ENCODE measurements at regions not wholly inside any gene's neighbourhood (a gene's known extent, or its start where the extent isn't known, plus 50 kb on each side); places are given as distances from the start of the nearest gene placed in this dataset.

DNA sequence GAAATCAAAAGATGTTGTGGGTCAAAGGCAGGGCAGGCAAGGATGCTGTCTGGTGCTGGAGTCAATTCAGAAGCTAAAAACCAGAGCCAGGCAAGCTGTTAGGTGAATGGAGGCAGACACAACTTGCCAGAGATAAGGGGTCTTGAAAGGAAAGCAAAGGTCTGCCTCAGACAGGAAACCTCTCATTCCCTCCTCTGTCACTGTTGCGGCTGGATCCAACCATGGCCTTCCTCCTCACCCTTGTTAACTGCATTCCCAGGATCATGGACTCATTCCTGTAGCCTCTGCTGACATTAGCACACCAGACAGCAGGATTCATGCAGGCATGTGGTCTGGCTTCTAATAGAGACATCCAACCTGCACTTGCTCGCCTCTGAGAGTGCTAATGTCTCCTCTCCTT is 186.7 kb upstream of the HS3ST3A1 start:
- Histone ChIP-seq H3K36me3 (replicated peaks; ENCODE audit: insufficient read depth, low read length) (no peaks in the 10 kb centered on the region), H3K4me2 (ENCODE audit: low read depth, low read length) (no peak overlapping the region), H3K4me1 (ENCODE audit: low read length) (no peaks in the 10 kb centered on the region), H3K79me2 (ENCODE audit: low read length) (no peaks in the 10 kb centered on the region), H3K9me3 (replicated peaks; ENCODE audit: insufficient read depth, low read length) (no peaks in the 10 kb centered on the region), H3K27ac (ENCODE audit: low read length) (no peak overlapping the region), H2AFZ (ENCODE audit: low read length) (no peak overlapping the region), H4K20me1 (ENCODE audit: insufficient read depth, low read length) (no peaks in the 10 kb centered on the region), H3K27me3 (replicated peaks; ENCODE audit: insufficient read depth, low read length) (no peaks in the 10 kb centered on the region), H3F3A (ENCODE audit: insufficient read depth, low read length) (no peaks in the 10 kb centered on the region), H3K4me3 (ENCODE audit: low read length) (no peak overlapping the region), H3K9ac (ENCODE audit: low read length) (no peak overlapping the region), H3K9me2 (replicated peaks; ENCODE audit: insufficient read depth, low read length) (no peaks in the 10 kb centered on the region)
- TF ChIP-seq, protein P1, sequence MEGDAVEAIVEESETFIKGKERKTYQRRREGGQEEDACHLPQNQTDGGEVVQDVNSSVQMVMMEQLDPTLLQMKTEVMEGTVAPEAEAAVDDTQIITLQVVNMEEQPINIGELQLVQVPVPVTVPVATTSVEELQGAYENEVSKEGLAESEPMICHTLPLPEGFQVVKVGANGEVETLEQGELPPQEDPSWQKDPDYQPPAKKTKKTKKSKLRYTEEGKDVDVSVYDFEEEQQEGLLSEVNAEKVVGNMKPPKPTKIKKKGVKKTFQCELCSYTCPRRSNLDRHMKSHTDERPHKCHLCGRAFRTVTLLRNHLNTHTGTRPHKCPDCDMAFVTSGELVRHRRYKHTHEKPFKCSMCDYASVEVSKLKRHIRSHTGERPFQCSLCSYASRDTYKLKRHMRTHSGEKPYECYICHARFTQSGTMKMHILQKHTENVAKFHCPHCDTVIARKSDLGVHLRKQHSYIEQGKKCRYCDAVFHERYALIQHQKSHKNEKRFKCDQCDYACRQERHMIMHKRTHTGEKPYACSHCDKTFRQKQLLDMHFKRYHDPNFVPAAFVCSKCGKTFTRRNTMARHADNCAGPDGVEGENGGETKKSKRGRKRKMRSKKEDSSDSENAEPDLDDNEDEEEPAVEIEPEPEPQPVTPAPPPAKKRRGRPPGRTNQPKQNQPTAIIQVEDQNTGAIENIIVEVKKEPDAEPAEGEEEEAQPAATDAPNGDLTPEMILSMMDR (IDR thresholded peaks at IDR 0.05; ENCODE audit: low read length) = no peak
- DNase-seq = no peak

DNA sequence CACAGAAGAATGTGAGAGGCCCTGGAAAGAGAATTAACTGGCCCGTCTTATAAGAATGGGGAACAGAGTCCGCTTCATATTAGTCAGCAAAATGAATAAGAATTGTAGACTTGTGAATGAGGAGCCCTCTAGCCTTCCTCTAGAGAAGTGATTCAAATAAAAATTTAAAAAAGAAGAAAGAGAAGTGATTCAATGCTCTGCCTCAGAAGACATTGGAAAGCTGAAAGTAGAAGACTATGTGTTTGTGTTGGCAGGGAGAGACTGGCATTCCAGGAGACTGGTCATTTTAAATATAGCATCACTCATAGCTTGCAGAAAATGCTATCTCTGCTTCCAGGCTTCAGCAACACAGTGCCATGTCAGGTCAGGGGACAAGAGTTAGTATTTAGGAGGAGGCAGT is 190.6 kb upstream of the HS3ST3A1 start:
- Histone ChIP-seq H3K4me2 (ENCODE audit: low read depth, low read length) (no peak overlapping the region), H2AFZ (ENCODE audit: low read length) (no peak overlapping the region), H3K27ac (ENCODE audit: low read length) (no peak overlapping the region), H3K4me3 (ENCODE audit: low read length) (no peak overlapping the region), H4K20me1 (ENCODE audit: insufficient read depth, low read length) (no peaks in the 10 kb centered on the region), H3K4me1 (ENCODE audit: low read length) (no peaks in the 10 kb centered on the region), H3K36me3 (replicated peaks; ENCODE audit: insufficient read depth, low read length) (no peaks in the 10 kb centered on the region), H3K9ac (ENCODE audit: low read length) (no peak overlapping the region), H3K9me2 (replicated peaks; ENCODE audit: insufficient read depth, low read length) (no peaks in the 10 kb centered on the region), H3K27me3 (replicated peaks; ENCODE audit: insufficient read depth, low read length) (no peaks in the 10 kb centered on the region), H3F3A (ENCODE audit: insufficient read depth, low read length) (no peaks in the 10 kb centered on the region), H3K79me2 (ENCODE audit: low read length) (no peaks in the 10 kb centered on the region), H3K9me3 (replicated peaks; ENCODE audit: insufficient read depth, low read length) (no peaks in the 10 kb centered on the region)
- TF ChIP-seq, protein P1 (IDR thresholded peaks at IDR 0.05; ENCODE audit: low read length) = no peak
- no peak for TF ChIP-seq EZH2 (optimal IDR thresholded peaks at IDR 0.05; ENCODE audit: low read depth, low read length)
- no peak for TF ChIP-seq EZH2phosphoT487 (IDR thresholded peaks at IDR 0.05; ENCODE audit: low read length)
- DNase-seq = no peak

GRCh38 chr17:13793951-13794350 is 192.2 kb upstream of the HS3ST3A1 start:
- no peak overlapping the region for H3K9ac ChIP-seq (ENCODE audit: low read length)
- DNase-seq = no peak
- no peaks in the 10 kb centered on the region for H3K9me2 ChIP-seq (replicated peaks; ENCODE audit: insufficient read depth, low read length)
- no peak overlapping the region for H3K4me3 ChIP-seq (ENCODE audit: low read length)
- H3K9me3 ChIP-seq (replicated peaks; ENCODE audit: insufficient read depth, low read length) = no peaks in the 10 kb centered on the region
- no peaks in the 10 kb centered on the region for H3F3A ChIP-seq (ENCODE audit: insufficient read depth, low read length)
- TF ChIP-seq, protein P1 (IDR thresholded peaks at IDR 0.05; ENCODE audit: low read length) = no peak
- no peak for TF ChIP-seq EZH2phosphoT487 (IDR thresholded peaks at IDR 0.05; ENCODE audit: low read length)
- H3K79me2 ChIP-seq (ENCODE audit: low read length) = no peaks in the 10 kb centered on the region
- no peak overlapping the region for H3K4me2 ChIP-seq (ENCODE audit: low read depth, low read length)
- no peaks in the 10 kb centered on the region for H3K36me3 ChIP-seq (replicated peaks; ENCODE audit: insufficient read depth, low read length)
- H3K27ac ChIP-seq (ENCODE audit: low read length) = no peak overlapping the region
- no peaks in the 10 kb centered on the region for H3K4me1 ChIP-seq (ENCODE audit: low read length)
- H2AFZ ChIP-seq (ENCODE audit: low read length) = no peak overlapping the region
- no peaks in the 10 kb centered on the region for H4K20me1 ChIP-seq (ENCODE audit: insufficient read depth, low read length)
- no peaks in the 10 kb centered on the region for H3K27me3 ChIP-seq (replicated peaks; ENCODE audit: insufficient read depth, low read length)

- no peak for DNase-seq
- H3K36me3 ChIP-seq (replicated peaks; ENCODE audit: insufficient read depth, low read length) = no peaks in the 10 kb centered on the region
- H3K27ac ChIP-seq (ENCODE audit: low read length) = no peak overlapping the region
- no peaks in the 10 kb centered on the region for H3F3A ChIP-seq (ENCODE audit: insufficient read depth, low read length)
- no peak overlapping the region for H3K4me2 ChIP-seq (ENCODE audit: low read depth, low read length)
- no peaks in the 10 kb centered on the region for H3K27me3 ChIP-seq (replicated peaks; ENCODE audit: insufficient read depth, low read length)
- H3K4me1 ChIP-seq (ENCODE audit: low read length) = no peaks in the 10 kb centered on the region
- H4K20me1 ChIP-seq (ENCODE audit: insufficient read depth, low read length) = no peaks in the 10 kb centered on the region
- no peaks in the 10 kb centered on the region for H3K9me2 ChIP-seq (replicated peaks; ENCODE audit: insufficient read depth, low read length)
- no peak overlapping the region for H3K4me3 ChIP-seq (ENCODE audit: low read length)
- H3K9me3 ChIP-seq (replicated peaks; ENCODE audit: insufficient read depth, low read length) = no peaks in the 10 kb centered on the region
- TF ChIP-seq EZH2 (optimal IDR thresholded peaks at IDR 0.05; ENCODE audit: low read depth, low read length) = no peak
- no peak for TF ChIP-seq EZH2phosphoT487 (IDR thresholded peaks at IDR 0.05; ENCODE audit: low read length)
- TF ChIP-seq, protein P1 (IDR thresholded peaks at IDR 0.05; ENCODE audit: low read length) = no peak
- no peaks in the 10 kb centered on the region for H3K79me2 ChIP-seq (ENCODE audit: low read length)
- H2AFZ ChIP-seq (ENCODE audit: low read length) = no peak overlapping the region
- no peak overlapping the region for H3K9ac ChIP-seq (ENCODE audit: low read length)
Observed at GRCh38 chr17:13797863-13798262, 196.1 kb upstream of the HS3ST3A1 start.
